ENCODE measurements at regions not wholly inside any gene's neighbourhood (a gene's known extent, or its start where the extent isn't known, plus 50 kb on each side); places are given as distances from the start of the nearest gene placed in this dataset.
"Not testable (repeated sequence)": the region's sequence is repeated elsewhere in the genome, so short reads cannot be mapped to it uniquely, and the experiment has no call there.

DNA sequence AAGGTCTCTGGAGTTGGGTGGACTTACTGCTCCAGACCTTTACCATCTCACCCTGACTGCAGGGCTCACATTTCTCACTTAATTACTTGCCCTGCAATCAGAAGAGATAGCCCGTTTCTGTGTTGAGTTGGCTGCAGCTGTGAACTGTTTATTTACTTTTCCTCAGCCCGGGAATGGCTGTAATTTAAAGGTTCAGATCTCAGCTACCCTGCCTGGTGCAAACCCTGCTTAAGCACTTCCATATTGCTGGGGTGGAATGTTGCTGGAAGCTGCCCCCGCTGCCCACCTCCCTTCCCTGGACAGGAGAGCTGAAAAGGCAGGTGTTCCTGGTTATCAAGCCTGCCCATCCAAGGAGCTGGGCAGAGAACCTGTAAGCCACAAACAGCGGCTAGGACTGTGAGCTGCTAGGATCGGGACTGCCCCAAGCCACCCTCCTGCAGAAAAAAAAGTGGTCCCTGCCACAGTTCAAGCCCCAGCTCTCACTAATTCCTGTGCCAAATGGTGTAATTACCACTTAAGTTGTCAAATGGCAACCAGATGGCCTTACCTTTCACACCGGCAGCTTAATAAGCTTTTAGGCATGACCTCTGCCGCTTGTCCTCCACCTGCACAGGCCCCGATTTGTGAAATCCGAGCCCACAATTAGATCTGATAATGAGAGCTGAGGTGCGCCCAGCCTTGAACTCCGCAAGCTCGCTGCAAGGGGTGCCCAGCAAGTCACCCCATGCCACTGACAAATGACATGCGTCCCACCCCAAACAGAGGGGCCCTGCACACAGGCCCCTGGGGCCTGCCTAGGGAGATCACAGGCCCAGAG, 269.8 kb downstream of the C16orf95 start:
- Histone ChIP-seq H3K27ac (no peak overlapping the region), H3K4me3 (no peak overlapping the region), H3K36me3 (no peaks in the 10 kb centered on the region), H3K4me1 (ENCODE audit: insufficient read depth) (no peaks in the 10 kb centered on the region), H3K9me3 (no peaks in the 10 kb centered on the region), H3K27me3 (no peaks in the 10 kb centered on the region)
- 62 to 68% (median 68%) methylated on average over 13 of the region's 13 CpGs for WGBS, 3 donors
- intact Hi-C loops (cut with DNase I): no loop called here
- no peak for DNase-seq
- TF ChIP-seq, protein P1, sequence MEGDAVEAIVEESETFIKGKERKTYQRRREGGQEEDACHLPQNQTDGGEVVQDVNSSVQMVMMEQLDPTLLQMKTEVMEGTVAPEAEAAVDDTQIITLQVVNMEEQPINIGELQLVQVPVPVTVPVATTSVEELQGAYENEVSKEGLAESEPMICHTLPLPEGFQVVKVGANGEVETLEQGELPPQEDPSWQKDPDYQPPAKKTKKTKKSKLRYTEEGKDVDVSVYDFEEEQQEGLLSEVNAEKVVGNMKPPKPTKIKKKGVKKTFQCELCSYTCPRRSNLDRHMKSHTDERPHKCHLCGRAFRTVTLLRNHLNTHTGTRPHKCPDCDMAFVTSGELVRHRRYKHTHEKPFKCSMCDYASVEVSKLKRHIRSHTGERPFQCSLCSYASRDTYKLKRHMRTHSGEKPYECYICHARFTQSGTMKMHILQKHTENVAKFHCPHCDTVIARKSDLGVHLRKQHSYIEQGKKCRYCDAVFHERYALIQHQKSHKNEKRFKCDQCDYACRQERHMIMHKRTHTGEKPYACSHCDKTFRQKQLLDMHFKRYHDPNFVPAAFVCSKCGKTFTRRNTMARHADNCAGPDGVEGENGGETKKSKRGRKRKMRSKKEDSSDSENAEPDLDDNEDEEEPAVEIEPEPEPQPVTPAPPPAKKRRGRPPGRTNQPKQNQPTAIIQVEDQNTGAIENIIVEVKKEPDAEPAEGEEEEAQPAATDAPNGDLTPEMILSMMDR (IDR thresholded peaks at IDR 0.05): no peak
- TF ChIP-seq EP300 (IDR thresholded peaks at IDR 0.05) (no peak), POLR2A (IDR thresholded peaks at IDR 0.05) (no peak)

GRCh38 chr16:87048038-87048729, 269.0 kb downstream of the C16orf95 start:
- Histone ChIP-seq H3K27me3 (no peaks in the 10 kb centered on the region), H3K36me3 (no peaks in the 10 kb centered on the region), H3K9me3 (no peaks in the 10 kb centered on the region), H3K27ac (no peak overlapping the region), H3K4me1 (ENCODE audit: insufficient read depth) (no peaks in the 10 kb centered on the region), H3K4me3 (no peak overlapping the region)
- TF ChIP-seq EP300 (IDR thresholded peaks at IDR 0.05) (no peak), POLR2A (IDR thresholded peaks at IDR 0.05) (no peak)
- TF ChIP-seq, protein P1 (IDR thresholded peaks at IDR 0.05): no peak
- no peak for DNase-seq
- intact Hi-C loops (cut with DNase I): no loop called here
- 77 to 82% (median 82%) methylated on average over 9 of the region's 9 CpGs for WGBS, 3 donors

GRCh38 chr16:87048730-87049115, 268.5 kb downstream of the C16orf95 start:
- WGBS, 3 donors: 81 to 85% (median 85%) methylated on average over 8 of the region's 8 CpGs
- no peak for TF ChIP-seq EP300 (IDR thresholded peaks at IDR 0.05)
- TF ChIP-seq, protein P1 (IDR thresholded peaks at IDR 0.05): no peak
- no peak for TF ChIP-seq POLR2A (IDR thresholded peaks at IDR 0.05)

DNA sequence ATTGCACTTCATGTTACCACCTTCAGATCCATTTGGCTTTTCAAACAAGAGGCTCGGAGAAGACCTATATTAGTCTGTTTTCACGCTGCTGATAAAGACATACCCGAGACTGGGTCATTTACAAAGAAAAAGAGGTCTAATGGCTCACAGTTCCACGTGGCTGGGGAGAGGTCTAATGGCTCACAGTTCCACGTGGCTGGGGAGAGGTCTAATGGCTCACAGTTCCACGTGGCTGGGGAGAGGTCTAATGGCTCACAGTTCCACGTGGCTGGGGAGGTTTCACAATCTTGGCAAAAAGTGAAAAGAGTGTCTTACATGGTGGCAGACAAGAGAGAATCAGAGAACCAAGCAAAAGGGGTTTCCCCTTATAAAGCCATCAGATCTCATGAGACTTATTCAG, 268.0 kb downstream of the C16orf95 start:
- H3K4me1 ChIP-seq (ENCODE audit: insufficient read depth); H3K36me3 ChIP-seq; DNase-seq; intact Hi-C loops (cut with DNase I); H3K4me3 ChIP-seq; H3K9me3 ChIP-seq; H3K27me3 ChIP-seq; H3K27ac ChIP-seq: not testable (repeated sequence)
- WGBS, 3 donors: 77 to 85% (median 80%) methylated on average over 7 of the region's 7 CpGs

More at GRCh38 chr16:87048730-87049115, 268.5 kb downstream of the C16orf95 start:
- Histone ChIP-seq H3K36me3 (no peaks in the 10 kb centered on the region), H3K4me3 (no peak overlapping the region), H3K27ac (no peak overlapping the region), H3K27me3 (no peaks in the 10 kb centered on the region), H3K4me1 (ENCODE audit: insufficient read depth) (no peaks in the 10 kb centered on the region), H3K9me3 (no peaks in the 10 kb centered on the region)
- intact Hi-C loops (cut with DNase I): no loop called here
- no peak for DNase-seq

- DNase-seq: no peak
- Histone ChIP-seq H3K4me1 (ENCODE audit: insufficient read depth) (no peaks in the 10 kb centered on the region), H3K27me3 (no peaks in the 10 kb centered on the region), H3K4me3 (no peak overlapping the region), H3K27ac (no peak overlapping the region), H3K9me3 (no peaks in the 10 kb centered on the region), H3K36me3 (no peaks in the 10 kb centered on the region)
- TF ChIP-seq, protein P1 (IDR thresholded peaks at IDR 0.05): no peak
- TF ChIP-seq POLR2A (IDR thresholded peaks at IDR 0.05): no peak
- no peak for TF ChIP-seq EP300 (IDR thresholded peaks at IDR 0.05)
- intact Hi-C loops (cut with DNase I): loop anchor here in 1 of 4 donors (10.0 kb wide), 1 partner anchor 485 kb away; the partner anchor contains the start of gene FOXC2
- 88 to 94% (median 91%) methylated on average over 15 of the region's 15 CpGs for WGBS, 3 donors
Measured at GRCh38 chr16:87050142-87050541, 267.1 kb downstream of the C16orf95 start.

All from ovary (tissue), 7 donors.